ENCODE measurements at regions not wholly inside any gene's neighbourhood (a gene's known extent, or its start where the extent isn't known, plus 50 kb on each side); places are given as distances from the start of the nearest gene placed in this dataset.

DNA sequence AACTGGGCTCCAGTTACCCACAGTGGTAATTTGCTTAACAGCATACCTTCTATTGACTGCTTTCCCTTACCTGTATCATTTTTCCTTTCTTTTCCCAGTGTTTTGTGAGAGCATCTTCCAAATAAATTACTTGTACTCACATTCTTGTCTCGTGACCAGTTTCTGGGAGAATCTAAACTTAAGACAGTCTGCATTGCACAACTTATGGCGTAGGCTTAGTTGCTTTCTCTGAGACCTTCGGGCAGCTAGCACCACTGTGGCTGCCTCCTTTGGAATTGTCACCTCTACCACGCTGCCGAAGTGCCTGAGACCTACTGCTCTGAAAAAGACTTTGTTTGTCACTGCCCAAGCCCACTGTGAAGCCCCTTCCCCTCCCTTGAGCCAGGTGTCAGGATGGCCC is 188.1 kb upstream of the BMP2 start:
- Histone ChIP-seq H3K23ac (ENCODE audit: low read length) (peak overlapping the region; percentile 71), H4K12ac (ENCODE audit: low read depth, low read length) (no peak overlapping the region), H3K79me1 (ENCODE audit: low read length) (peaks cover 1% of the 10 kb centered on the region), H3K4ac (ENCODE audit: low read depth, low read length) (no peak overlapping the region), H3K4me3 (ENCODE audit: low read depth, low read length) (no peak overlapping the region), H3K18ac (ENCODE audit: low read length) (no peak overlapping the region), H2BK5ac (ENCODE audit: low read depth, low read length, poor library complexity) (no peak overlapping the region), H3K36me3 (ENCODE audit: control insufficient read depth in 1 of 2, insufficient read depth in 2 of 2, low read length in 2 of 2) (no peaks in the 10 kb centered on the region), H4K91ac (ENCODE audit: low read depth, low read length) (no peak overlapping the region), H3K9ac (ENCODE audit: low read length) (no peak overlapping the region), H3K4me2 (ENCODE audit: low read length) (no peak overlapping the region), H3K79me2 (ENCODE audit: control insufficient read depth, insufficient read depth, low read length, poor library complexity) (no peaks in the 10 kb centered on the region), H3K14ac (ENCODE audit: low read length) (no peak overlapping the region), H2BK12ac (ENCODE audit: low read length) (no peak overlapping the region), H3K27ac (ENCODE audit: low read depth, low read length) (no peak overlapping the region), H4K8ac (ENCODE audit: low read depth, low read length) (no peak overlapping the region), H2AFZ (ENCODE audit: insufficient read depth, low read length, poor library complexity) (no peak overlapping the region), H3K9me3 (ENCODE audit: insufficient read depth, low read depth, low read length) (peaks cover 2% of the 10 kb centered on the region), H3K27me3 (ENCODE audit: insufficient read depth, low read length) (no peaks in the 10 kb centered on the region), H3K4me1 (ENCODE audit: control insufficient read depth in 1 of 2, insufficient read depth in 2 of 2, low read length in 2 of 2) (peaks cover 0 to 3% of the 10 kb centered on the region in 2 experiments), H2AK5ac (ENCODE audit: low read length) (no peak overlapping the region), H2BK120ac (ENCODE audit: insufficient read depth, low read length, poor library complexity) (no peak overlapping the region)
- no peak for DNase-seq
- WGBS (ENCODE audit: extremely low coverage, insufficient coverage, insufficient read length) = no CpG with 5 or more reads among the region's 5 CpGs

DNA sequence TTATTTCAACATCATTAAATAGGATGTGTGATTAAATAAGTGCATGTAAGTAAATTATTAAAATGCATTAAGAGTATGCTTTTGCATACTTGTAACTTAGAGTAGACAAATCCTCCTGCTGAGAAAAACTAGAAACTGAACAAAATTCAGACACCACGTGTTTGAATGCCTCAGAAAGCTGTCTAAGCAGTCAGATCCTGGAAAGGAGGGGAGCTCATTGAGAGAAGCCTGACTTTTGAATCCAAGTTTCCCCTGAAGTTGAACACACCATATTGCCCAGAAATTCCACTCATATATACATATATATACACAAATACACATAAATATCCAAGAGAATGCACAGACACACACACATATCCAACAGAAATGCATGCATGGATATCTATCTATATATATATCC is 190.0 kb upstream of the BMP2 start:
- H3K4ac ChIP-seq (ENCODE audit: low read depth, low read length) = no peak overlapping the region
- no peak overlapping the region for H3K9ac ChIP-seq (ENCODE audit: low read length)
- H3K4me2 ChIP-seq (ENCODE audit: low read length) = no peak overlapping the region
- H3K79me2 ChIP-seq (ENCODE audit: control insufficient read depth, insufficient read depth, low read length, poor library complexity) = no peaks in the 10 kb centered on the region
- H3K4me3 ChIP-seq (ENCODE audit: low read depth, low read length) = no peak overlapping the region
- no peak overlapping the region for H3K27ac ChIP-seq (ENCODE audit: low read depth, low read length)
- no peaks in the 10 kb centered on the region for H3K36me3 ChIP-seq (ENCODE audit: control insufficient read depth in 1 of 2, insufficient read depth in 2 of 2, low read length in 2 of 2)
- no peak overlapping the region for H3K23ac ChIP-seq (ENCODE audit: low read length)
- no peak overlapping the region for H3K14ac ChIP-seq (ENCODE audit: low read length)
- H3K18ac ChIP-seq (ENCODE audit: low read length) = no peak overlapping the region
- H2BK12ac ChIP-seq (ENCODE audit: low read length) = no peak overlapping the region
- no peak overlapping the region for H4K12ac ChIP-seq (ENCODE audit: low read depth, low read length)
- DNase-seq = no peak
- no peak overlapping the region for H2BK5ac ChIP-seq (ENCODE audit: low read depth, low read length, poor library complexity)
- no peaks in the 10 kb centered on the region for H3K27me3 ChIP-seq (ENCODE audit: insufficient read depth, low read length)
- H2AFZ ChIP-seq (ENCODE audit: insufficient read depth, low read length, poor library complexity) = no peak overlapping the region
- no peak overlapping the region for H4K8ac ChIP-seq (ENCODE audit: low read depth, low read length)
- no peak overlapping the region for H4K91ac ChIP-seq (ENCODE audit: low read depth, low read length)
- H2BK120ac ChIP-seq (ENCODE audit: insufficient read depth, low read length, poor library complexity) = no peak overlapping the region
- no peak overlapping the region for H2AK5ac ChIP-seq (ENCODE audit: low read length)
- peaks cover 2% of the 10 kb centered on the region for H3K9me3 ChIP-seq (ENCODE audit: insufficient read depth, low read depth, low read length)
- peaks cover 1% of the 10 kb centered on the region for H3K79me1 ChIP-seq (ENCODE audit: low read length)
- WGBS (ENCODE audit: extremely low coverage, insufficient coverage, insufficient read length) = no CpG with 5 or more reads among the region's 1 CpG
- H3K4me1 ChIP-seq (ENCODE audit: control insufficient read depth in 1 of 2, insufficient read depth in 2 of 2, low read length in 2 of 2) = peaks cover 0 to 3% of the 10 kb centered on the region in 2 experiments

DNA sequence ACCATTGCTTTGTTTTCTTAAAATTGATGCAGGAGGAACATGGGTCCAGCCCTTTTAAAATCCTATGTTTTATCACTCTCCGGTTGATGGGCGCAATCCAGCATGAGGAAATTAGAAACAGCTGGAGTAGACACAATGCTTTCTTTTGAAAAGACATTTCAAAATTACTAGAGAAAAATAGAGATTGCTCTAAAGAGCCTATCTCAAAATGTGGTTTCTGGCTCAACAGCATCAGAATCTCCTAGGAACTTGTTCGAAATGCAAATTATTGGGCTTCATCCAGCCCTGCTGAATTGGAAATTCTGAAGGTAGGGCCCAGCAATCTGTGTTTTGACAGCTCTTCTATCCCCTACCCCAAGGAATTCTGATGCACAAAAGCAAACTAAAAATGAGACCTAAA is 190.8 kb upstream of the BMP2 start:
- Histone ChIP-seq H3K4me3 (ENCODE audit: low read depth, low read length) (no peak overlapping the region), H3K36me3 (ENCODE audit: control insufficient read depth in 1 of 2, insufficient read depth in 2 of 2, low read length in 2 of 2) (no peaks in the 10 kb centered on the region), H4K91ac (ENCODE audit: low read depth, low read length) (no peak overlapping the region), H3K27ac (ENCODE audit: low read depth, low read length) (peak overlapping the region; percentile 18), H3K27me3 (ENCODE audit: insufficient read depth, low read length) (no peaks in the 10 kb centered on the region), H2BK120ac (ENCODE audit: insufficient read depth, low read length, poor library complexity) (peak overlapping the region; percentile 11), H3K4me1 (ENCODE audit: control insufficient read depth in 1 of 2, insufficient read depth in 2 of 2, low read length in 2 of 2) (peaks cover 0 to 3% of the 10 kb centered on the region in 2 experiments), H3K23ac (ENCODE audit: low read length) (no peak overlapping the region), H3K79me1 (ENCODE audit: low read length) (peaks cover 1% of the 10 kb centered on the region), H3K9ac (ENCODE audit: low read length) (no peak overlapping the region), H2AK5ac (ENCODE audit: low read length) (no peak overlapping the region), H3K4me2 (ENCODE audit: low read length) (no peak overlapping the region), H3K18ac (ENCODE audit: low read length) (no peak overlapping the region), H2BK12ac (ENCODE audit: low read length) (no peak overlapping the region), H4K12ac (ENCODE audit: low read depth, low read length) (no peak overlapping the region), H3K4ac (ENCODE audit: low read depth, low read length) (no peak overlapping the region), H2AFZ (ENCODE audit: insufficient read depth, low read length, poor library complexity) (no peak overlapping the region), H3K14ac (ENCODE audit: low read length) (no peak overlapping the region), H2BK5ac (ENCODE audit: low read depth, low read length, poor library complexity) (no peak overlapping the region), H3K9me3 (ENCODE audit: insufficient read depth, low read depth, low read length) (peaks cover 2% of the 10 kb centered on the region), H4K8ac (ENCODE audit: low read depth, low read length) (no peak overlapping the region), H3K79me2 (ENCODE audit: control insufficient read depth, insufficient read depth, low read length, poor library complexity) (no peaks in the 10 kb centered on the region)
- no peak for DNase-seq
- WGBS (ENCODE audit: extremely low coverage, insufficient coverage, insufficient read length) = no CpG with 5 or more reads among the region's 3 CpGs

DNA sequence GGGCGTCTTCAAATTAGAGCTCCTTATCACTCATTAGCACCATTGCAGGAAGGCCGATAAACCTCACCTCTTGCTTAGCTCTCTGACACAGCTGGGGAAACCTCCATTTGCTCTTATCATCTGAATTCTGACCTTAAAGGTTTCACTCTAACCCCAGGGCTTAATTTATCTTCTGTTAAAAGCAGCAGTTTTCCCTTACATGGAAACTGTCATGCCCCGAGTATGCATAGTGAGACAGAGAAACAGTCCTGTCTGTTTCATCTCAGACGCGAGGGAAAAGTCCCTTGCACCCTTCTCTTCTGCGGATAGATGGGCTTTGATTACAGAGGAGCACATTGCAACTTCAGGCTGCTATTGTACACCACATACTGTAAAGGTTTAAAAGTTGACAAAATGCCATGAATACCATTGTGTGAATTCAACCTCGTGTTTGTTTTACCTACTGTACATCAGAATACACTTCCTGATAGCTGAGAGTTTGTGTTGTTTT is 191.5 kb upstream of the BMP2 start:
- H4K12ac ChIP-seq (ENCODE audit: low read depth, low read length) = no peak overlapping the region
- no peak overlapping the region for H2BK120ac ChIP-seq (ENCODE audit: insufficient read depth, low read length, poor library complexity)
- H3K9me3 ChIP-seq (ENCODE audit: insufficient read depth, low read depth, low read length) = peaks cover 2% of the 10 kb centered on the region
- no peak overlapping the region for H2AK5ac ChIP-seq (ENCODE audit: low read length)
- H4K8ac ChIP-seq (ENCODE audit: low read depth, low read length) = no peak overlapping the region
- H3K4me2 ChIP-seq (ENCODE audit: low read length) = peak overlapping the region; percentile 48
- no CpG with 5 or more reads among the region's 7 CpGs for WGBS (ENCODE audit: extremely low coverage, insufficient coverage, insufficient read length)
- H3K27me3 ChIP-seq (ENCODE audit: insufficient read depth, low read length) = no peaks in the 10 kb centered on the region
- no peaks in the 10 kb centered on the region for H3K79me2 ChIP-seq (ENCODE audit: control insufficient read depth, insufficient read depth, low read length, poor library complexity)
- no peak overlapping the region for H3K4ac ChIP-seq (ENCODE audit: low read depth, low read length)
- no peak overlapping the region for H3K27ac ChIP-seq (ENCODE audit: low read depth, low read length)
- H4K91ac ChIP-seq (ENCODE audit: low read depth, low read length) = no peak overlapping the region
- H3K14ac ChIP-seq (ENCODE audit: low read length) = no peak overlapping the region
- no peak overlapping the region for H2AFZ ChIP-seq (ENCODE audit: insufficient read depth, low read length, poor library complexity)
- no peak overlapping the region for H2BK12ac ChIP-seq (ENCODE audit: low read length)
- H3K4me1 ChIP-seq (ENCODE audit: control insufficient read depth in 1 of 2, insufficient read depth in 2 of 2, low read length in 2 of 2) = peaks cover 0 to 3% of the 10 kb centered on the region in 2 experiments
- peak in 1 of 2 donors; percentile 4 for DNase-seq
- no peak overlapping the region for H3K23ac ChIP-seq (ENCODE audit: low read length)
- no peaks in the 10 kb centered on the region for H3K36me3 ChIP-seq (ENCODE audit: control insufficient read depth in 1 of 2, insufficient read depth in 2 of 2, low read length in 2 of 2)
- H3K9ac ChIP-seq (ENCODE audit: low read length) = no peak overlapping the region
- H3K4me3 ChIP-seq (ENCODE audit: low read depth, low read length) = no peak overlapping the region
- no peak overlapping the region for H2BK5ac ChIP-seq (ENCODE audit: low read depth, low read length, poor library complexity)
- H3K18ac ChIP-seq (ENCODE audit: low read length) = no peak overlapping the region
- peaks cover 1% of the 10 kb centered on the region for H3K79me1 ChIP-seq (ENCODE audit: low read length)

All from trophoblast cell (in vitro differentiated cells and primary cell).